NCI-H1694 treated with DMSO at 0.1 percent for 48 hours (cell line): ENCODE measurements at regions not wholly inside any gene's neighbourhood (a gene's known extent, or its start where the extent isn't known, plus 50 kb on each side); places are given as distances from the start of the nearest gene placed in this dataset.

Source experiments
- DNase-seq: peaks from one replicate; lab custom pipeline; 2025; lab: John Stamatoyannopoulos, UW

DNA sequence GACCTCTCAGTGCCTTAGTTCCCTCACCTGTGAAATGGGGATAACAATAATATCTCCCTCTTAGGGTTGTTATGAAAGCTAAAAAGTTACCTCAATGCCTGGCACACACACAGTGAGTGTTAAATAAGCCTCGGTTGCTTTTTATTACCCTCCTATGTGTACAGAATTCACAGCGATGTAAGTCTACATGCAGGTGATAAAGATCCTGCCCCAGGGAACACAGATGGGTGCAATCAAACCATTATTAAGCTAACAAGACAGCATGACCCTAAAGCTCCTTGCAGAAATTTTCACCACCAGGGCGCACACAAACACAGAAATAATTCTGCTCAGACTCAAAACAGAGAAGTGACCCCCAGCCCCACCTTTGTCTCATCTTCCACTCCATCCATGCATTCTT, 261.9 kb downstream of the SNX10 start:
- DNase-seq, result no peak

DNA sequence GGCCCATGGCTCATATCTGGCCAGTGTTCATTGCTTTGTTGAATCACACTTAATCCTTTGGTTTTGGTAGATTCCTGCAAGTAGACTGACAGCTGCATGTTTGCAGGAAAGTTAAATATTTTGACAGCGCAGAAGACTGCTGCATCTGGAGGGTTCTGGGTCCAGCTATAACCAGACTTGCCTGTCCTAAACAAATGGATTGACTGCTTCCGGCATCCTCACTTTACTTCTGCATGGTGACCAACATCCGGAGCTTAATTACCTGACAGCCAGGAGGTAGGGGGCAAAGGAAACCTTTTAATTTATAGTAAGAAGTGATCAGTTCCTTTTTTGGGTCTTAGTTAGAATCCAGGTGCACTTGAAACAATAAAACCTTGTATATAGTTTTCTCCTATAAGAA, 263.3 kb downstream of the SNX10 start:
- no peak for DNase-seq

GRCh38 chr7:26556061-26556881, 264.6 kb downstream of the SNX10 start:
- DNase-seq, result no peak

- DNase-seq, result no peak
These were observed 269.0 kb downstream of the SNX10 start for GRCh38 chr7:26560526-26561256.

GRCh38 chr7:26562841-26563240, 271.2 kb downstream of the SNX10 start:
- DNase-seq, result no peak

GRCh38 chr7:26563406-26563805, 271.7 kb downstream of the SNX10 start:
- DNase-seq, result no peak

- no peak for DNase-seq
These were observed 275.6 kb downstream of the SNX10 start for GRCh38 chr7:26567266-26567665.

DNA sequence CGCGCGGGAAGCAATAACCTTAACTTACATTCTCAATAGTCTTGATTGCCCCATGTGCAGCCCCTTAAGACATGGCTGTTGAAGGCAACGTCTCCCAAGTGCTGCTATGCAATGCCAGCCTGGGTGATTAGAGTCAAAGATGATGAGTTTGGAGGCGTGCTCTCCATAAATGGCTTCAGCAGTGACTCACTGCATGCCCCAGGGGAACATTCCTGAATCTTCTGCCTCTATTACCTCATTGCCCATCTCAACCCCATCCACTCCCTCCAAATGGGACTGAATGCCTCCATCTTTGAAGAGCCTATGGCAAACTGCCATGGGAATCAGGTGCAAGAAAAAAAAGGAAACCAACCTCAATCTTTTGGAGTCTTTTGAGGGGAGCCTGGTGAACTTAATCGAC, 282.8 kb downstream of the SNX10 start:
- no peak for DNase-seq

GRCh38 chr7:26580064-26580591, 284.3 kb downstream of the SKAP2 start:
- no peak for DNase-seq

DNA sequence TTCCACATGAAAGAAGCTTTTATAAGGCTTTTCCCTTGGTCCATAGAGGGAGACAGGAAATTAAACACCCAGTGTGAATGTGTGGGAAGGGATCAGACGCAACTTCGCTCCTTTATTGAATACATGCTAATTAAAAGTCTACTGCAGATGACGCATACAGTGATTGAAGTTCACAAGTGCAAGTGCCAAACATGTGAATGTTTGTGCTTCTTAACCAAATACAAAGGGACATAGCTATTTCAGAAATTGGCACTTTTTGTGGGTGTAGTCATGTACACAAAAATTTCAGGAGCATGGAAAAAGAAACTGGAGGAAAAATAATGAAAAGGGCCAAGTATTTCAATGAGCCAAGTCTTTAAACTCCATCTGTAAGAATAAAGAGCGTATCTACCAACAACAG, 283.7 kb downstream of the SKAP2 start:
- no peak for DNase-seq

GRCh38 chr7:26583094-26583648, 281.2 kb downstream of the SKAP2 start:
- no peak for DNase-seq

DNA sequence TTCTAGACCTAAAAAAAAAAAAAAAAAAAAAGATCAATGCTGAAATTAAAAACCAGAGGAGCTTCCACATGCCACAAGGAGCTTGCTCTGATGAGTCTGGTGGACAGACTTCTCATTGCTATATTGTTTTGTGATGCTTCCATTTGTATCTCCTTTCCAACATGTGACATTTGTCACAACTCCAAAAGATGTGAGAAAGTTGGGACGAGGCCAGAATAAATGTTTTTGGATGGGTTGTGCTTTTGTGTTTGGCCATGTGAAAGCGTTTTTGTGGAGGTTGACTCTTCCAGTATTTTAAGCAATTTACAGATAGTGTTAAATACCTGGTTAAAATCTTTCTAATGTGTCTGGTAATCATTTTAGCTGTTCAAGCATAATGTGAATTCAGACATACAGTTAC, 280.1 kb downstream of the SKAP2 start:
- DNase-seq, result no peak

DNA sequence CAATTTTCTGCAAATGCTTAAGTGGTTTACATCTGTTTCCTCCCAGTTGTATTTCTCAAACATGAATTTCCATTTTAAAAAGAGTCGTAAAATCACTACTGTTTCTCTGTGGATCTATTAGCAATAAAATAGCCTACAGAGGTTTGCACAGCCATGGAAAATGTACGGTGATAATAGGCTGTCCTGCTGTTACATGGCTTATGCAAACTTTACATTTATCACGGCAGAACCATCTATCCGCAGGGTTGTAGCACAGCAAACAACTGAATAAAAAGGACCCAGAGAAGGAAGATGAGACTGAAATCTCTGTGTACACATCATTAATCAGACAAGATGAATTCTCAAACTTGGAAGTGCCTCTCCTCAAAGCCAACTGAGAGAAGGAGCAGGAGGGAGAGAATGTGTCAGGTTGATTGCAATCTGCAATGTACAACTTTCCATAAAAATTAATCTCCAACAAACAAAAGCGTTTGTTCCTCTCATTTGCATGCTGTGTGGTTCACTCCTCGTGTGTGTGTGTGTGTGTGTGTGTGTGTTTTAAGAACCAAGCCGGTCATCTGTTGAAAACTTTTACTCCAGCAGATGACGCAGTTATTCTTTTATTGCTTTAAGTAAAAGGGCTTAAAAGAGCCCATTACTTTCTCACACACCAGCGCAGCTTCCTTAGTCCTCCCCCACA, 279.3 kb downstream of the SKAP2 start:
- DNase-seq, result no peak

DNA sequence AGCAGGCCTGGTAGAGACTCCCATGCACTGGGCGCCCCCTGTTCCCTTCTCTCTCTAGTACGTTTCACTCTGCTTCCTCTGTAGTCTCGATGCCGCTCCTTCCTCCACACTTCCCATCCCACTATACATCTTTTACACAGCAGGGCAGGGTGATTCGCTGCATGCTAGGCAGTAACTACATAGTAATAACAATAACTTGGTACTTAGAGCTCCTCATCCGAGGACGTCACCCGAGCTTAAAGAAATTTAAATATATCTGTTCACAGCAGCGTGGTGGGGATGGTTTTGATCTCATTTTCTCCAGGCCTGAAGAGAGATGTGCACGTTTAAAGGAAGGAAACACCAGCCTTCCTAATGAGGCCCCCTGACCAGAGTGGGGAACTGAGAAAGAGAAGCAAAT, 276.9 kb downstream of the SKAP2 start:
- DNase-seq, result no peak

DNA sequence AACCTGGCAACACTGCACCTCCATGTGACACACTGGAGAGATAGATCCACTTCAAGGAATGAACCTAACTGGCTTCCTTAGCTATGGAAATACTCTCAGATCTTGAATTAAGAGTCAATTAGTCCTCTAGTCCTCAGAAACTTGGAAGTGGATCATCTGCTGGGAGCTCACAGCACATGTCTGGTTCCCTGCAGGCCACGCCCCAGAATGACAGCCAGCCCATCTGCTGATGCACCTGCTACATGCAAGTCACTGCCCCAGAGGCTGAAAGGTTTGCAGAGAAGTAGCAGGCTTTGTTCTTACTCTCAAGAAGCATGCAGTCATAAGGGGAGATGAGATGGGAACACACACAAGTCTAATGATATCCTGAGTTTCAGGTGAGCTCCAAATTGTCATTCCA, 275.9 kb downstream of the SKAP2 start:
- peak; percentile 66 for DNase-seq

GRCh38 chr7:26590709-26591108, 273.7 kb downstream of the SKAP2 start:
- DNase-seq, result no peak

- DNase-seq, result no peak
These were observed 272.4 kb downstream of the SKAP2 start for GRCh38 chr7:26592011-26592410.

GRCh38 chr7:26593393-26593792, 271.0 kb downstream of the SKAP2 start:
- no peak for DNase-seq

DNA sequence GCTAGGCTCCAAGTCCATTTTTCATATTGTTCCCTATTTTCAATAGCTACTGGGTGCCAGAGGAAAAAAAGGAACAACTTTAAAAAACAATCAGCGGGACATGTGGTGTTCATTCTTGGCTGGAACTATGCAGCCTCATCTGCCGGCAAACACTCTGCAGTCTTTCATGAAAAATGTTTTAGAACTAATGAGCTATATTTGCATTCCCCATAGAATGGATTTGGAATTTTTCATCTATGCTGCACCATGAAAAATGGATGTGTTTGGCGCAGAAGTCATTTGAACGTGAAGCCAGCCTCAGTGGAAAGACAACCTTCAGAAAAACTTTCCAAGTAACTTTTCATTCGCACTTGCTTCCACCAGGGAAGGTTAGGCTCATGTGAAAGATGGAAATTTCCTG, 270.5 kb downstream of the SKAP2 start:
- DNase-seq, result no peak

GRCh38 chr7:26594553-26594952, 269.8 kb downstream of the SKAP2 start:
- no peak for DNase-seq

DNA sequence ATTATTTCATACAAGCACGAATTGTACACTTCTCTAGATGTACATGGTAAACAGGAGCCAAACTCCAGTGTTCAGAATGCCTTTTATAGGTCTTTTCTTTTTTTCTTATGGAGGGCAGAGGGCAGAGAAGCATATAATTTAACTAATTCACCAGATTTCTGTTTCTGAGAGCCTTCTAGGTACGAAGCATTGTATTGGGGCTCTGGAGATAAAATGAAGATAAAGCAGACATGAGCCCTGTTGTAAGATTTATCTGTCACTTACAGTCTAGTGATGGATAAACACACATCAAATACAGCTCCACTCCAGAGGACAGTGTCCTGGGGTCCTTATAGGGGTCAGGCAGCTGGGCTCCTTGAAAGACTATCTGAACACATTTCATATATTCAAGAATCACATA, 265.5 kb downstream of the SKAP2 start:
- no peak for DNase-seq

DNA sequence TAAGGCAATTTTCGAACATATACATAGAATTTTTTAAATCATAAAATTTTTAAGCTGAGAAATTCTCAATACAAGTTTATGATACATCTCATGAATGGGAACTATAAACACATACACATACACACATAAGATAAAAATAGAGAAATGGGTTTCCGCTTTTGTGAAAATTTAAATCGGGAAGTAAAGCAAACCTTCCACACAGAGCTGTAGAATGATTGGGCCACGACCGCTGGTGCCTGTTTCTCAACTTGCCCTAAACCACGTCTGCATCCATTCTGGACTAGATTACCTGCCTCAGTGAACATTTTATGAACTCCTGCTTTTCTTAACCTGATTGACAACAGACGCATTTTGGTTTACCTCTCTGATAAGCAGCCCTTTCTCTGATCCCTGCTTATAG, 264.4 kb downstream of the SKAP2 start:
- no peak for DNase-seq
